ENCODE measurements at regions not wholly inside any gene's neighbourhood (a gene's known extent, or its start where the extent isn't known, plus 50 kb on each side); places are given as distances from the start of the nearest gene placed in this dataset.
"Not testable (repeated sequence)": the region's sequence is repeated elsewhere in the genome, so short reads cannot be mapped to it uniquely, and the experiment has no call there.

- Histone ChIP-seq H3K36me3 (no peaks in the 10 kb centered on the region), H3K27ac (no peak overlapping the region), H3K9me3 (peaks cover 0 to 40% of the 10 kb centered on the region in 2 donors), H3K27me3 (no peaks in the 10 kb centered on the region), H3K4me1 (no peaks in the 10 kb centered on the region), H3K4me3 (no peak overlapping the region)
- TF ChIP-seq CTCF (IDR thresholded peaks at IDR 0.05) = no peak
- DNase-seq (no peak), ATAC-seq (no peak)
- intact Hi-C loops (cut with DNase I) = no loop called here
These were observed 421.8 kb upstream of the MAP2 start for GRCh38 chr2:209002054-209002453.

GRCh38 chr2:209005371-209005770 is 418.5 kb upstream of the MAP2 start:
- Histone ChIP-seq H3K27ac (no peak overlapping the region), H3K4me1 (no peaks in the 10 kb centered on the region), H3K9me3 (peaks cover 0 to 47% of the 10 kb centered on the region in 2 donors), H3K36me3 (no peaks in the 10 kb centered on the region), H3K27me3 (no peaks in the 10 kb centered on the region), H3K4me3 (no peak overlapping the region)
- intact Hi-C loops (cut with DNase I) = no loop called here
- TF ChIP-seq CTCF (IDR thresholded peaks at IDR 0.05) = no peak
- DNase-seq (no peak), ATAC-seq (no peak)

- DNase-seq (no peak), ATAC-seq (no peak)
- Histone ChIP-seq H3K9me3 (peaks cover 0 to 36% of the 10 kb centered on the region in 2 donors), H3K4me3 (no peak overlapping the region), H3K4me1 (no peaks in the 10 kb centered on the region), H3K36me3 (no peaks in the 10 kb centered on the region), H3K27ac (no peak overlapping the region), H3K27me3 (no peaks in the 10 kb centered on the region)
- TF ChIP-seq CTCF (IDR thresholded peaks at IDR 0.05) = no peak
- intact Hi-C loops (cut with DNase I) = no loop called here
These were observed 415.1 kb upstream of the MAP2 start for GRCh38 chr2:209008636-209009287.

GRCh38 chr2:209018633-209019032 is 405.2 kb upstream of the MAP2 start:
- DNase-seq = not testable (repeated sequence)

GRCh38 chr2:209029249-209029648 is 394.6 kb upstream of the MAP2 start:
- TF ChIP-seq CTCF (IDR thresholded peaks at IDR 0.05) = no peak
- Histone ChIP-seq H3K36me3 (no peaks in the 10 kb centered on the region), H3K27ac (no peak overlapping the region), H3K4me1 (no peaks in the 10 kb centered on the region), H3K9me3 (no peaks in the 10 kb centered on the region), H3K4me3 (no peak overlapping the region), H3K27me3 (no peaks in the 10 kb centered on the region)
- DNase-seq = no peak
- no peak for ATAC-seq
- intact Hi-C loops (cut with DNase I) = no loop called here

More at GRCh38 chr2:209018633-209019032, 405.2 kb upstream of the MAP2 start:
- H3K27ac ChIP-seq; H3K36me3 ChIP-seq; ATAC-seq; H3K4me3 ChIP-seq; intact Hi-C loops (cut with DNase I); H3K27me3 ChIP-seq; H3K9me3 ChIP-seq; H3K4me1 ChIP-seq: not testable (repeated sequence)

GRCh38 chr2:209044307-209044706 is 379.5 kb upstream of the MAP2 start:
- Histone ChIP-seq H3K4me1 (no peaks in the 10 kb centered on the region), H3K27me3 (no peaks in the 10 kb centered on the region), H3K9me3 (no peaks in the 10 kb centered on the region), H3K36me3 (no peaks in the 10 kb centered on the region), H3K27ac (no peak overlapping the region), H3K4me3 (no peak overlapping the region)
- DNase-seq (no peak), ATAC-seq (no peak)
- intact Hi-C loops (cut with DNase I) = no loop called here
- TF ChIP-seq CTCF (IDR thresholded peaks at IDR 0.05) = no peak
